ENCODE measurements at regions not wholly inside any gene's neighbourhood (a gene's known extent, or its start where the extent isn't known, plus 50 kb on each side); places are given as distances from the start of the nearest gene placed in this dataset.

DNA sequence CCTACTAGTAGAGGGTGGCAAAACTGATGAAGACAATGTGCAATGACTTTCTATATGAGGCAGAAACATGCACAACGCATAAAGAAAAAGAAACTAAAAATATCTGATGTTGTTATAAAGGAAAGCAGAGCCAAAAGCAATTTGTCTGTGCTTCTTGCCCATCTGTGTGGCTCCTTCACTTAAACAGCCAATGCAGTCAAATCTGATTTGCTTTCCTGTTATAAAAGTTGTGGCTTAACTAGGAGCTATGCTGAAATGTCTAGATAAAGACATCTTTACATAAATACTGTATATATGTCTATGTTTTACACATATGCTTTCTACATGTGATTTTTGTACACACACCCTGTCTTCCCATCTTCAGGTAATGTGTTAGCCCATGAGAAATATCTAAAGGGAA lies 508.2 kb downstream of the CETN3 start:
- TF ChIP-seq, protein P1, sequence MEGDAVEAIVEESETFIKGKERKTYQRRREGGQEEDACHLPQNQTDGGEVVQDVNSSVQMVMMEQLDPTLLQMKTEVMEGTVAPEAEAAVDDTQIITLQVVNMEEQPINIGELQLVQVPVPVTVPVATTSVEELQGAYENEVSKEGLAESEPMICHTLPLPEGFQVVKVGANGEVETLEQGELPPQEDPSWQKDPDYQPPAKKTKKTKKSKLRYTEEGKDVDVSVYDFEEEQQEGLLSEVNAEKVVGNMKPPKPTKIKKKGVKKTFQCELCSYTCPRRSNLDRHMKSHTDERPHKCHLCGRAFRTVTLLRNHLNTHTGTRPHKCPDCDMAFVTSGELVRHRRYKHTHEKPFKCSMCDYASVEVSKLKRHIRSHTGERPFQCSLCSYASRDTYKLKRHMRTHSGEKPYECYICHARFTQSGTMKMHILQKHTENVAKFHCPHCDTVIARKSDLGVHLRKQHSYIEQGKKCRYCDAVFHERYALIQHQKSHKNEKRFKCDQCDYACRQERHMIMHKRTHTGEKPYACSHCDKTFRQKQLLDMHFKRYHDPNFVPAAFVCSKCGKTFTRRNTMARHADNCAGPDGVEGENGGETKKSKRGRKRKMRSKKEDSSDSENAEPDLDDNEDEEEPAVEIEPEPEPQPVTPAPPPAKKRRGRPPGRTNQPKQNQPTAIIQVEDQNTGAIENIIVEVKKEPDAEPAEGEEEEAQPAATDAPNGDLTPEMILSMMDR (IDR thresholded peaks at IDR 0.05), result no peak
- TF ChIP-seq POLR2A (IDR thresholded peaks at IDR 0.05) (no peak), EP300 (IDR thresholded peaks at IDR 0.05) (no peak)
